ENCODE measurements at regions not wholly inside any gene's neighbourhood (a gene's known extent, or its start where the extent isn't known, plus 50 kb on each side); places are given as distances from the start of the nearest gene placed in this dataset.

- Histone ChIP-seq H3K4me1 (no peaks in the 10 kb centered on the region), H3K27ac (no peak overlapping the region), H3K27me3 (no peaks in the 10 kb centered on the region), H3K4me3 (no peak overlapping the region), H3K9me3 (peaks cover 0 to 7% (median under 1%) of the 10 kb centered on the region in 4 donors), H3K36me3 (no peaks in the 10 kb centered on the region)
- WGBS, 2 donors: 91 to 95% methylated on average over 10 of the region's 10 CpGs
- DNase-seq (ENCODE audit: low spot score in 2 of 2): peak in 1 of 2 donors; percentile 3
- TF ChIP-seq EP300 (IDR thresholded peaks at IDR 0.05): no peak
- no peak for TF ChIP-seq CTCF (IDR thresholded peaks at IDR 0.05)
- no peak for TF ChIP-seq POLR2A (IDR thresholded peaks at IDR 0.05)
These were observed 1045.3 kb downstream of the BRD1 start for GRCh38 chr22:48782326-48782725.

DNA sequence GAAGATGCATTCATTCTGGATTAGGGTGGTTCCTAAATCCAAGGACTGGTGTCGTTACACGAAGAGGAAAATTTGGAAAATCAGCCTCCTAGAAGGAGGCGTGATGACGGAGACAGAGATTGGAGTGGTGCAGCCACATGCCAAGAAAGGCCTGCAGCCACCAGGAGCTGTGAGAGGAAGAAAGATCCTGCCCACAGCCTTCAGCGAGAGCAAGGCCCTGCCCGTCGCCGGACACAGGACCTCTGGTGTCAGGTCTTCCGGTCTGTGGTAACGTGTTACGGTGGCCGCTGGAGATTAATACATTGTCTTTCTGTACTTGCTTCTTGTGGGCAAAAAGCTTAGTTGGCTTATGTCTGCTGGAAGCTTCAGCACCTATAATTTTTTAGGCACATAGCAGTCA, 1045.8 kb downstream of the BRD1 start:
- Histone ChIP-seq H3K4me1 (no peaks in the 10 kb centered on the region), H3K4me3 (no peak overlapping the region), H3K36me3 (no peaks in the 10 kb centered on the region), H3K27ac (no peak overlapping the region), H3K27me3 (no peaks in the 10 kb centered on the region), H3K9me3 (peaks cover 0 to 12% (median 3%) of the 10 kb centered on the region in 4 donors)
- no peak for DNase-seq (ENCODE audit: low spot score in 2 of 2)
- TF ChIP-seq EP300 (IDR thresholded peaks at IDR 0.05): no peak
- TF ChIP-seq CTCF (IDR thresholded peaks at IDR 0.05): no peak
- TF ChIP-seq POLR2A (IDR thresholded peaks at IDR 0.05): no peak
- 96% methylated on average over 12 of the region's 12 CpGs for WGBS, 2 donors

DNA sequence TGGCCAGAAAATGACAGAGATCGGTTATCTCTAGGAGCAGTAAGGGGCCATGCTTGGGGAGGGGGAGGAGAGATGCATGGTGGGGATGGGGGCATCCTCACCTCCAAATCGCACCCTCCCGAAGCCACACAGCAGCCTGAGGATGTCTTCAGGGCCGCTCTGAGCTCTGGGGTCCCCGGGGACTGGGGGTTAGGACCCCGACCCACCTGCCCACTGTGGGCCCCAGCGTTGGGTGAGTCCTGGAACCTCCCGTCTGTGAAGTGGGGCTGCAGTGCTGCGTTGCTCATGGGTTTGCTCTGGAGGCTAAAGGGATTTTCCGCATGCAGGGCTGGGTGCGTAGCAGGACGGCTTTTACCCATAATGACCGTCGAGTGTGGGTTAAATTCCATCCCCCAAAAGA, 1046.3 kb downstream of the BRD1 start:
- Histone ChIP-seq H3K27me3 (no peaks in the 10 kb centered on the region), H3K4me1 (no peaks in the 10 kb centered on the region), H3K27ac (no peak overlapping the region), H3K36me3 (no peaks in the 10 kb centered on the region), H3K9me3 (peaks cover 0 to 16% (median 3%) of the 10 kb centered on the region in 4 donors), H3K4me3 (no peak overlapping the region)
- peak in 1 of 2 donors; percentile 5 for DNase-seq (ENCODE audit: low spot score in 2 of 2)
- 89 to 93% methylated on average over 14 of the region's 14 CpGs for WGBS, 2 donors
- TF ChIP-seq POLR2A (IDR thresholded peaks at IDR 0.05) (no peak), CTCF (IDR thresholded peaks at IDR 0.05) (no peak)

DNA sequence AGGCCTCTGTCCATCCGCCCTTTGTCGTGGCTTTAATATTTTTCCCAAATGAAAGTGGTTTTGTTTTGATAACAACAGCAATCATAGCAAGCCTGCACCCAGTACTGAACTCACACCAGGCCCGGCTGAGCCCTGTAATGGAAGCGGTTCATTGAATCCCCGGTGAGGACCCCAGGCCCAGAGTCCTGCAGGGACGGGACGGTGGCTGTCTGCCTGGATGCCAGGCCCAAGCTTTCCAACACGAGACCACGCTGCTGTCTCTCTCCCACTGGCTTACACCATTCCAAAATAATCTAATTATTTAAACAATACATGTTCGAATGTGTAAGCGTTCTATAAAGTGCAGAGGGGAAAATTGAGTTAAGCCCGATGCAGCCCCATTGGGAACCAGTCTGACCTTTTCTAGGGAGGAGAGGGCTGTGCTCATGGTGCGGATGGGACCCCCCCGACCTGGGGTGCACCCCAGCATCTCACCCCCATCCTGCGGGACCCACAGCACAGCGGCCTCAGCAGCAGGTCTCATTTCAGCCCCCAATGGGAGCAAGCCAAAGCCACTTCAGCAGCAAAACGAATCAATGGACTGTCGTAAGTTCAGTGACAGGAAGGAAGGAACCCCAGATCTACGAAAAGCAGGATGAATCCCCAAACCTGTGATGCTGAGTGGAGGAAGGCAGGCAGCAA, 1046.9 kb downstream of the BRD1 start:
- no peaks in the 10 kb centered on the region for H3K4me1 ChIP-seq
- DNase-seq (ENCODE audit: low spot score in 2 of 2): peak in 1 of 2 donors; percentile 1
- WGBS, 2 donors: 79 to 81% methylated on average over 19 of the region's 19 CpGs
- H3K27ac ChIP-seq: no peak overlapping the region
- H3K36me3 ChIP-seq: no peaks in the 10 kb centered on the region
- no peak for TF ChIP-seq EP300 (IDR thresholded peaks at IDR 0.05)
- no peak for TF ChIP-seq CTCF (IDR thresholded peaks at IDR 0.05)
- TF ChIP-seq POLR2A (IDR thresholded peaks at IDR 0.05): no peak
- peaks cover 0 to 23% (median 3%) of the 10 kb centered on the region in 4 donors for H3K9me3 ChIP-seq
- no peak overlapping the region for H3K4me3 ChIP-seq
- H3K27me3 ChIP-seq: no peaks in the 10 kb centered on the region

GRCh38 chr22:48779661-48780596, 1047.7 kb downstream of the BRD1 start:
- WGBS, 2 donors: 85 to 87% methylated on average over 28 to 29 of the region's 29 CpGs
- peak in 1 of 2 donors; percentile 4 for DNase-seq (ENCODE audit: low spot score in 2 of 2)
- H3K27me3 ChIP-seq: no peaks in the 10 kb centered on the region

More at GRCh38 chr22:48779661-48780596, 1047.7 kb downstream of the BRD1 start:
- Histone ChIP-seq H3K9me3 (peaks cover 0 to 26% (median 3%) of the 10 kb centered on the region in 4 donors), H3K36me3 (no peaks in the 10 kb centered on the region), H3K4me3 (no peak overlapping the region), H3K27ac (no peak overlapping the region), H3K4me1 (no peaks in the 10 kb centered on the region)
- TF ChIP-seq CTCF (IDR thresholded peaks at IDR 0.05): no peak
- TF ChIP-seq EP300 (IDR thresholded peaks at IDR 0.05): no peak
- no peak for TF ChIP-seq POLR2A (IDR thresholded peaks at IDR 0.05)

Data from tibial nerve (tissue), 4 donors.